K562 (cell line): ENCODE measurements at regions not wholly inside any gene's neighbourhood (a gene's known extent, or its start where the extent isn't known, plus 50 kb on each side); places are given as distances from the start of the nearest gene placed in this dataset.

Source experiments
- ATAC-seq: fragments of 200-7000 bp; cut with Tn5 transposase; 3 replicates; pipeline ENCODE4 v1.9.1; 2020; ENCODE audit warnings: moderate library complexity
- BruUV-seq: library from RNA; stranded (reverse); fragments of 400-500 nt; replicated peaks from 2 replicates; lab custom pipeline; 2021; lab: Mats Ljungman, UMichigan
- CTCF ChIA-PET: fragments of 300-600 bp; formaldehyde crosslinking; extraction: SDS; loops from one replicate; lab custom pipeline; 2021; ENCODE audit warnings: low intra/inter-chr PET ratio; lab: Yijun Ruan, JAX
- POLR2A ChIA-PET: fragments of 300-600, 350-650 bp; sonication (Branson Sonifier 250); formaldehyde crosslinking; extraction: SDS; loops from one replicate; lab custom pipeline; 2021; ENCODE audit warnings: antibody characterized with exemption, inconsistent platforms; lab: Yijun Ruan, JAX
- DNase-seq, 4 experiments: peaks; one replicate each; pipeline versions ENCODE4 v3.0.0 to v3.0.0-alpha.2; 2011 to 2018; ENCODE audit warnings: low spot score in 3 of 4, mixed read lengths in 3 of 4; ENCODE audit errors: extremely low read depth in 1 of 4
- FAIRE-seq: peaks from 2 replicates; lab custom pipeline; 2011; peaks lifted over from hg19 to GRCh38; lab: Jason Lieb, UNC
- H2AFZ ChIP-seq: 2 replicates; pipeline ENCODE4 v1.6.0; 2011; ENCODE audit warnings: low read depth, low read length, control low read depth, inconsistent platforms
- H3K27ac ChIP-seq: fragments of 200-600 bp; 3 replicates; pipeline ENCODE4 v1.8.0; 2011; ENCODE audit warnings: low read depth, mild to moderate bottlenecking, control low read depth, inconsistent platforms, low read length, moderate library complexity, mixed read lengths; ENCODE audit errors: extremely low read depth
- H3K27me3 ChIP-seq, 2 experiments: fragments of 300-600 bp in 1 of 2; 2 replicates in 1 of 2; 3 replicates in 1 of 2; pipeline versions ENCODE4 v1.6.0 to v1.8.0; 2011; ENCODE audit warnings: inconsistent platforms in 2 of 2, low read length in 2 of 2, mild to moderate bottlenecking in 1 of 2, mixed read lengths in 1 of 2, moderate library complexity in 1 of 2; ENCODE audit not compliant: control insufficient read depth in 2 of 2, insufficient read depth in 2 of 2
- H3K36me3 ChIP-seq: fragments of 300-600 bp; 3 replicates; pipeline ENCODE4 v1.8.0; 2011; ENCODE audit warnings: mild to moderate bottlenecking, low read length, inconsistent platforms; ENCODE audit not compliant: control insufficient read depth, insufficient read depth
- H3K4me1 ChIP-seq, 2 experiments: fragments of 200-600 bp in 1 of 2; replicated peaks in 1 of 2; 2 replicates in 1 of 2; 3 replicates in 1 of 2; pipeline versions ENCODE4 v1.5.1 to v1.8.0; 2011; ENCODE audit warnings: inconsistent platforms in 2 of 2, low read length in 2 of 2, mild to moderate bottlenecking in 1 of 2, mixed read lengths in 1 of 2, moderate library complexity in 1 of 2; ENCODE audit not compliant: control insufficient read depth in 2 of 2, insufficient read depth in 2 of 2
- H3K4me2 ChIP-seq: 2 replicates; pipeline ENCODE4 v1.6.1; 2011; ENCODE audit warnings: low read length, control low read depth, inconsistent platforms, mixed read lengths; ENCODE audit not compliant: insufficient read depth
- H3K4me3 ChIP-seq: fragments of 200-600 bp; sonication (generic), shearing (Covaris generic); 2 replicates; pipeline ENCODE4 v1.5.1; 2016; ENCODE audit warnings: control low read depth, inconsistent platforms
- H3K79me2 ChIP-seq: fragments of 200-600 bp; 3 replicates; pipeline ENCODE4 v1.8.0; 2011; ENCODE audit warnings: low read length, inconsistent platforms; ENCODE audit not compliant: control insufficient read depth, insufficient read depth
- H3K9ac ChIP-seq, 2 experiments: 2 replicates each; pipeline versions ENCODE4 v1.6.0 to v1.6.1; 2011; ENCODE audit warnings: low read depth in 2 of 2, low read length in 2 of 2, control low read depth in 1 of 2, inconsistent platforms in 1 of 2, mild to moderate bottlenecking in 1 of 2, mixed read lengths in 1 of 2; ENCODE audit not compliant: insufficient read depth in 1 of 2
- H3K9me1 ChIP-seq: one replicate; pipeline ENCODE4 v1.6.0; 2011; ENCODE audit warnings: inconsistent platforms, mild to moderate bottlenecking, low read length, moderate library complexity; ENCODE audit not compliant: control insufficient read depth, insufficient read depth
- H3K9me3 ChIP-seq: replicated peaks from 2 replicates; pipeline ENCODE4 v1.5.1; 2011; ENCODE audit warnings: low read depth, low read length, inconsistent platforms; ENCODE audit not compliant: control insufficient read depth, insufficient read depth
- H4K20me1 ChIP-seq: replicated peaks from 2 replicates; pipeline ENCODE4 v1.6.1; 2011; ENCODE audit warnings: low read length, inconsistent platforms, mixed read lengths; ENCODE audit not compliant: control insufficient read depth, insufficient read depth
- CSDE1 ChIP-seq, 2 experiments: fragments of 450-650 bp; IDR thresholded peaks; 2 replicates each; pipeline ENCODE4 v1.6.1; 2016; ENCODE audit warnings: mild to moderate bottlenecking in 1 of 2
- EHMT2 ChIP-seq: fragments of 450-650 bp; IDR thresholded peaks from 2 replicates; pipeline ENCODE4 v1.6.1; 2018; ENCODE audit warnings: antibody characterized with exemption
- EP400 ChIP-seq: fragments of 450-650 bp; IDR thresholded peaks from 2 replicates; pipeline ENCODE4 v1.6.1; 2017; ENCODE audit warnings: antibody characterized with exemption, mild to moderate bottlenecking, moderate library complexity
- MCM2 ChIP-seq: fragments of 450-650 bp; IDR thresholded peaks from 2 replicates; pipeline ENCODE4 v1.6.1; 2017; ENCODE audit warnings: low read depth, mild to moderate bottlenecking
- PHF21A ChIP-seq: fragments of 450-650 bp; IDR thresholded peaks from 2 replicates; pipeline ENCODE4 v1.6.1; 2017; ENCODE audit warnings: low read depth, borderline replicate concordance
- TAF15 ChIP-seq: fragments of 200-400 bp; formaldehyde crosslinking; IDR thresholded peaks from 2 replicates; pipeline ENCODE4 v1.6.1; 2017; ENCODE audit warnings: mild to moderate bottlenecking, low read depth, low read length, moderate library complexity
- TRIM28 ChIP-seq: fragments of 450-650 bp; IDR thresholded peaks from 2 replicates; pipeline ENCODE4 v1.6.1; 2017
- WGBS: fragments of 100-300 bp; shearing (Covaris generic); methylation state at CpG from one replicate; pipeline ENCODE4 v1.1.6; 2016; ENCODE audit warnings: low coverage, mixed read lengths; ENCODE audit not compliant: insufficient coverage; ENCODE audit errors: missing lambda C conversion rate; 5-methylcytosine and 5-hydroxymethylcytosine counted together
- in situ Hi-C: fragments of 300-500 bp; cut with MboI; formaldehyde crosslinking; loops from 4 replicates; pipeline ENCODE4 v1.15.0; 2018; ENCODE audit warnings: inconsistent platforms, mixed read lengths
- intact Hi-C: fragments of 100-400 bp; cut with micrococcal nuclease; formaldehyde crosslinking; loops from 2 replicates; pipeline ENCODE4 v1.14.2; 2022
- TF ChIP-seq, protein P1 (sequence below): fragments of 200-800 bp; sonication (Bioruptor generic); IDR thresholded peaks from 2 replicates; pipeline ENCODE4 v1.6.1; 2016; ENCODE audit warnings: missing genetic modification characterization, missing compliant biosample characterization
- TF ChIP-seq, protein P2 (sequence below): fragments of 250-450 bp; sonication (Bioruptor Pico); IDR thresholded peaks from 2 replicates; pipeline ENCODE4 v1.5.0; 2021
- TF ChIP-seq, protein P3 (sequence below): fragments of 450-650 bp; formaldehyde crosslinking; IDR thresholded peaks from 2 replicates; pipeline ENCODE4 v1.4.0; 2020; ENCODE audit warnings: mild to moderate bottlenecking, moderate library complexity

DNA sequence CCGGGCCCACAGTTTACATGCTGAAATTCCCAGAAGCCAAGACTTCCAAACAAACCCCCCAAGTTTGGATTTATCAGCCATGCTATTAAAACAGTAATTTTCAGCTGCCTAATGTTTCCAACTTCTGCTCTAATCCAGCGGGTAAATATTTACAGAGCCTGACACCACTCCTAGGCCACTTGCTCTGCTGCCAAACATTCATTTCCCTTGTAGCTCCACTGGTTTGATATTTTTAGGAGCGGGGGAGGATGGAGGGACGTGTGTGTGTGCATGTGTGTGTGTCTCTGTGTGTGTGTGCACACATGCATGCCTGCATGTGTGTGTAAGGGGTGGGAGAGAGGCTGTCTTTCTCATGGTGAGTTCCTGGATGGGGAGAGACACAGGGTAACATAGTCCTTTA, 115.7 kb upstream of the PJA1 start (continued):
- TF ChIP-seq TAF15, result no peak
- no peak for TF ChIP-seq TRIM28

DNA sequence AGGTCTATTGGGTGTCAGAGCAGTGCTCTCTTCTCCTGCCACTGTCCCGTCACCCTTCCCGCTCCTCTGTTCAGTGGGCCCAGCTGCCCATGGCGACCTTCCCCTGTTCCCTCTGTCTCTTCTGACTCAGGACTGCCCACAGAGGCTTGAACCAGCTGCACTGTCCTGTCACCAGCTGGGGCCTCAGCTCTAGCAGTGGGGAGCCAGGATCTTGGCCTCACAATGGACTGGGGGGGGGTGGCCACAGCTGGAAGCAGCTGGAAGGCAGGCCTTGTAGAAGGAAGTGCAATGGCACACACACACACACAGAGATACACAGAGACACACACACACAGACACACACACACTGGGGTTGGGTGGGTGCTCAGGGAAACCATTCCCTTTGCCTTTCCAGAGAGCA, 114.0 kb upstream of the PJA1 start:
- Histone ChIP-seq H3K27me3 (peaks cover 0 to 22% of the 10 kb centered on the region in 2 experiments; a peak in 2 of 5 replicates), H3K4me3 (no peak overlapping the region), H3K4me1 (no peaks in the 10 kb centered on the region), H3K9me1 (no peaks in the 10 kb centered on the region), H3K9me3 (no peaks in the 10 kb centered on the region), H3K36me3 (no peaks in the 10 kb centered on the region), H3K4me2 (no peak overlapping the region), H2AFZ (no peak overlapping the region), H3K79me2 (no peaks in the 10 kb centered on the region), H3K27ac (no peak overlapping the region), H3K9ac (no peak overlapping the region), H4K20me1 (peaks cover 4% of the 10 kb centered on the region; the same call in 1 of the 2 replicates)
- no TSS peak for BruUV-seq
- ChIA-PET CTCF (no interaction called here), POLR2A (interaction anchor here (0.6 kb wide), 1 partner anchor 162 kb away, joined by 3 read pairs; no protein-coding TSS in a partner anchor)
- FAIRE-seq, result no peak
- intact Hi-C loops (no loop called here), in situ Hi-C loops (loop anchor here (25.0 kb wide), 1 partner anchor 1092 kb away; no protein-coding TSS in a partner anchor)
- WGBS, result no CpG with 5 or more reads among the region's 3 CpGs
- DNase-seq, result no peak
- no peak for ATAC-seq
- TF ChIP-seq MCM2 (no peak), CSDE1 (IDR thresholded peaks at IDR 0.05) (no peak), EHMT2 (no peak), EP400 (no peak), PHF21A (no peak)
- TF ChIP-seq, protein P1, sequence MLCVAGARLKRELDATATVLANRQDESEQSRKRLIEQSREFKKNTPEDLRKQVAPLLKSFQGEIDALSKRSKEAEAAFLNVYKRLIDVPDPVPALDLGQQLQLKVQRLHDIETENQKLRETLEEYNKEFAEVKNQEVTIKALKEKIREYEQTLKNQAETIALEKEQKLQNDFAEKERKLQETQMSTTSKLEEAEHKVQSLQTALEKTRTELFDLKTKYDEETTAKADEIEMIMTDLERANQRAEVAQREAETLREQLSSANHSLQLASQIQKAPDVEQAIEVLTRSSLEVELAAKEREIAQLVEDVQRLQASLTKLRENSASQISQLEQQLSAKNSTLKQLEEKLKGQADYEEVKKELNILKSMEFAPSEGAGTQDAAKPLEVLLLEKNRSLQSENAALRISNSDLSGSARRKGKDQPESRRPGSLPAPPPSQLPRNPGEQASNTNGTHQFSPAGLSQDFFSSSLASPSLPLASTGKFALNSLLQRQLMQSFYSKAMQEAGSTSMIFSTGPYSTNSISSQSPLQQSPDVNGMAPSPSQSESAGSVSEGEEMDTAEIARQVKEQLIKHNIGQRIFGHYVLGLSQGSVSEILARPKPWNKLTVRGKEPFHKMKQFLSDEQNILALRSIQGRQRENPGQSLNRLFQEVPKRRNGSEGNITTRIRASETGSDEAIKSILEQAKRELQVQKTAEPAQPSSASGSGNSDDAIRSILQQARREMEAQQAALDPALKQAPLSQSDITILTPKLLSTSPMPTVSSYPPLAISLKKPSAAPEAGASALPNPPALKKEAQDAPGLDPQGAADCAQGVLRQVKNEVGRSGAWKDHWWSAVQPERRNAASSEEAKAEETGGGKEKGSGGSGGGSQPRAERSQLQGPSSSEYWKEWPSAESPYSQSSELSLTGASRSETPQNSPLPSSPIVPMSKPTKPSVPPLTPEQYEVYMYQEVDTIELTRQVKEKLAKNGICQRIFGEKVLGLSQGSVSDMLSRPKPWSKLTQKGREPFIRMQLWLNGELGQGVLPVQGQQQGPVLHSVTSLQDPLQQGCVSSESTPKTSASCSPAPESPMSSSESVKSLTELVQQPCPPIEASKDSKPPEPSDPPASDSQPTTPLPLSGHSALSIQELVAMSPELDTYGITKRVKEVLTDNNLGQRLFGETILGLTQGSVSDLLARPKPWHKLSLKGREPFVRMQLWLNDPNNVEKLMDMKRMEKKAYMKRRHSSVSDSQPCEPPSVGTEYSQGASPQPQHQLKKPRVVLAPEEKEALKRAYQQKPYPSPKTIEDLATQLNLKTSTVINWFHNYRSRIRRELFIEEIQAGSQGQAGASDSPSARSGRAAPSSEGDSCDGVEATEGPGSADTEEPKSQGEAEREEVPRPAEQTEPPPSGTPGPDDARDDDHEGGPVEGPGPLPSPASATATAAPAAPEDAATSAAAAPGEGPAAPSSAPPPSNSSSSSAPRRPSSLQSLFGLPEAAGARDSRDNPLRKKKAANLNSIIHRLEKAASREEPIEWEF (CRISPR knock-in tag), result no peak
- TF ChIP-seq, protein P2, sequence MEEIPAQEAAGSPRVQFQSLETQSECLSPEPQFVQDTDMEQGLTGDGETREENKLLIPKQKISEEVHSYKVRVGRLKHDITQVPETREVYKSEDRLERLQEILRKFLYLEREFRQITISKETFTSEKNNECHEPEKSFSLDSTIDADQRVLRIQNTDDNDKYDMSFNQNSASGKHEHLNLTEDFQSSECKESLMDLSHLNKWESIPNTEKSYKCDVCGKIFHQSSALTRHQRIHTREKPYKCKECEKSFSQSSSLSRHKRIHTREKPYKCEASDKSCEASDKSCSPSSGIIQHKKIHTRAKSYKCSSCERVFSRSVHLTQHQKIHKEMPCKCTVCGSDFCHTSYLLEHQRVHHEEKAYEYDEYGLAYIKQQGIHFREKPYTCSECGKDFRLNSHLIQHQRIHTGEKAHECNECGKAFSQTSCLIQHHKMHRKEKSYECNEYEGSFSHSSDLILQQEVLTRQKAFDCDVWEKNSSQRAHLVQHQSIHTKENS, result no peak
- TF ChIP-seq, protein P3, sequence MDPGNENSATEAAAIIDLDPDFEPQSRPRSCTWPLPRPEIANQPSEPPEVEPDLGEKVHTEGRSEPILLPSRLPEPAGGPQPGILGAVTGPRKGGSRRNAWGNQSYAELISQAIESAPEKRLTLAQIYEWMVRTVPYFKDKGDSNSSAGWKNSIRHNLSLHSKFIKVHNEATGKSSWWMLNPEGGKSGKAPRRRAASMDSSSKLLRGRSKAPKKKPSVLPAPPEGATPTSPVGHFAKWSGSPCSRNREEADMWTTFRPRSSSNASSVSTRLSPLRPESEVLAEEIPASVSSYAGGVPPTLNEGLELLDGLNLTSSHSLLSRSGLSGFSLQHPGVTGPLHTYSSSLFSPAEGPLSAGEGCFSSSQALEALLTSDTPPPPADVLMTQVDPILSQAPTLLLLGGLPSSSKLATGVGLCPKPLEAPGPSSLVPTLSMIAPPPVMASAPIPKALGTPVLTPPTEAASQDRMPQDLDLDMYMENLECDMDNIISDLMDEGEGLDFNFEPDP (CRISPR knock-in tag), result no peak
